ENCODE measurements at regions not wholly inside any gene's neighbourhood (a gene's known extent, or its start where the extent isn't known, plus 50 kb on each side); places are given as distances from the start of the nearest gene placed in this dataset.

- TF ChIP-seq CTCF (IDR thresholded peaks at IDR 0.05) (no peak), POLR2A (IDR thresholded peaks at IDR 0.05) (no peak)
Observed at GRCh38 chr10:70991140-70992124, 103.1 kb upstream of the PCBD1 start.
